A549 (cell line): ENCODE measurements at regions not wholly inside any gene's neighbourhood (a gene's known extent, or its start where the extent isn't known, plus 50 kb on each side); places are given as distances from the start of the nearest gene placed in this dataset.

Experiments used
- ATAC-seq, 2 experiments: fragments of 200-7000 bp in 1 of 2; fragments of >200 bp in 1 of 2; cut with Nextera tagmentation in 1 of 2; cut with Tn5 transposase in 1 of 2; 3 replicates each; pipeline versions ENCODE4 v1.8.0 to v1.9.1; 2018 to 2020; ENCODE audit warnings: mild to moderate bottlenecking in 1 of 2, moderate library complexity in 1 of 2
- CTCF ChIA-PET: fragments of 300-600 bp; sonication (Branson Sonifier 250); formaldehyde crosslinking; extraction: SDS; loops from one replicate; lab custom pipeline; 2021; ENCODE audit warnings: antibody characterized with exemption, inconsistent platforms; lab: Yijun Ruan, JAX
- POLR2A ChIA-PET: fragments of 350-600 bp; formaldehyde crosslinking; extraction: SDS; loops from one replicate; lab custom pipeline; 2021; ENCODE audit warnings: antibody characterized with exemption, inconsistent platforms; lab: Yijun Ruan, JAX
- DNase-seq, 2 experiments: peaks; one replicate each; pipeline versions ENCODE4 v3.0.0 to v3.0.0-alpha.2; 2011 to 2016; ENCODE audit warnings: low read depth in 1 of 2, low spot score in 1 of 2
- FAIRE-seq: peaks from 2 replicates; lab custom pipeline; 2011; peaks lifted over from hg19 to GRCh38; lab: Jason Lieb, UNC
- H3K27ac ChIP-seq, 2 experiments: fragments of >200 bp; sonication (Bioruptor Twin); formaldehyde crosslinking; 3 replicates each; pipeline ENCODE4 v1.5.1; 2016 to 2017
- H3K4me1 ChIP-seq: fragments of >200 bp; sonication (Bioruptor Twin); formaldehyde crosslinking; 3 replicates; pipeline ENCODE4 v1.6.1; 2016
- H3K4me2 ChIP-seq: fragments of >200 bp; sonication (Bioruptor Twin); formaldehyde crosslinking; 3 replicates; pipeline ENCODE4 v1.6.1; 2016
- H3K4me3 ChIP-seq: fragments of >200 bp; sonication (Bioruptor Twin); formaldehyde crosslinking; 3 replicates; pipeline ENCODE4 v1.5.1; 2016
- H3K9me3 ChIP-seq: fragments of >200 bp; sonication (Bioruptor Twin); formaldehyde crosslinking; 3 replicates; pipeline ENCODE4 v1.6.1; 2016
- ATOH8 ChIP-seq: fragments of 250-450 bp; sonication (Bioruptor Pico); IDR thresholded peaks from 2 replicates; pipeline ENCODE4 v1.5.0; 2020; ENCODE audit warnings: low read depth, mild to moderate bottlenecking, moderate library complexity
- BHLHE40 ChIP-seq: IDR thresholded peaks from 2 replicates; pipeline ENCODE4 v1.6.1; 2012; ENCODE audit warnings: low read depth, low read length, inconsistent platforms
- CBX2 ChIP-seq: fragments of 200-600 bp; sonication (generic); IDR thresholded peaks from 2 replicates; pipeline ENCODE4 v1.6.1; 2016; ENCODE audit warnings: low read depth, mild to moderate bottlenecking, borderline replicate concordance
- CHD2 ChIP-seq: fragments of 150-350 bp; IDR thresholded peaks from 2 replicates; pipeline ENCODE4 v1.6.1; 2014; ENCODE audit warnings: low read length; ENCODE audit not compliant: partially characterized antibody
- CHD4 ChIP-seq: fragments of 200-600 bp; sonication (generic); IDR thresholded peaks from 2 replicates; pipeline ENCODE4 v1.6.1; 2016; ENCODE audit warnings: antibody characterized with exemption, mild to moderate bottlenecking, borderline replicate concordance
- EP300 ChIP-seq, 2 experiments: fragments of >200 bp; sonication (Bioruptor Twin); formaldehyde crosslinking; IDR thresholded peaks; 2 replicates in 1 of 2; 3 replicates in 1 of 2; pipeline ENCODE4 v1.6.1; 2016 to 2017
- ESRRA ChIP-seq: fragments of 150-350 bp; IDR thresholded peaks from 2 replicates; pipeline ENCODE4 v1.6.1; 2014; ENCODE audit warnings: mild to moderate bottlenecking, low read length, borderline replicate concordance
- FOXS1 ChIP-seq: fragments of 250-450 bp; sonication (Bioruptor Pico); IDR thresholded peaks from 2 replicates; pipeline ENCODE4 v1.5.0; 2020; ENCODE audit warnings: mild to moderate bottlenecking, moderate library complexity
- HEYL ChIP-seq: fragments of 250-450 bp; sonication (Bioruptor Pico); IDR thresholded peaks from 2 replicates; pipeline ENCODE4 v1.8.0; 2021; ENCODE audit warnings: mild to moderate bottlenecking, moderate library complexity
- HMGXB4 ChIP-seq: fragments of 250-450 bp; sonication (Bioruptor Pico); IDR thresholded peaks from 2 replicates; pipeline ENCODE4 v1.5.0; 2021; ENCODE audit warnings: mild to moderate bottlenecking, moderate library complexity, borderline replicate concordance
- HOXB13 ChIP-seq: fragments of 250-450 bp; sonication (Bioruptor Pico); IDR thresholded peaks from 2 replicates; pipeline ENCODE4 v1.5.0; 2020; ENCODE audit warnings: low read depth, mild to moderate bottlenecking, moderate library complexity
- HOXB5 ChIP-seq: fragments of 250-450 bp; sonication (Bioruptor Pico); IDR thresholded peaks from 2 replicates; pipeline ENCODE4 v1.5.0; 2020; ENCODE audit warnings: mild to moderate bottlenecking, moderate library complexity
- JUNB ChIP-seq: fragments of >200 bp; sonication (Bioruptor Twin); formaldehyde crosslinking; IDR thresholded peaks from 2 replicates; pipeline ENCODE4 v1.6.1; 2016
- KDM1A ChIP-seq: fragments of 200-600 bp; sonication (generic); IDR thresholded peaks from 2 replicates; pipeline ENCODE4 v1.6.1; 2016; ENCODE audit warnings: low read depth, mild to moderate bottlenecking
- KDM5A ChIP-seq: fragments of 200-600 bp; sonication (generic); IDR thresholded peaks from 2 replicates; pipeline ENCODE4 v1.6.1; 2016; ENCODE audit warnings: antibody characterized with exemption, mild to moderate bottlenecking
- NPAS2 ChIP-seq: fragments of 250-450 bp; sonication (Bioruptor Pico); IDR thresholded peaks from 2 replicates; pipeline ENCODE4 v1.8.0; 2022; ENCODE audit warnings: mild to moderate bottlenecking, moderate library complexity, borderline replicate concordance
- POLR2AphosphoS2 ChIP-seq: conservative IDR thresholded peaks from 2 replicates; pipeline ENCODE4 v1.6.1; 2012; ENCODE audit warnings: low read length, improper control_type of control experiment, inconsistent platforms
- RAD21 ChIP-seq, 2 experiments: fragments of >200 bp in 1 of 2; sonication (Bioruptor Twin) in 1 of 2; formaldehyde crosslinking in 1 of 2; IDR thresholded peaks in 1 of 2; conservative IDR thresholded peaks in 1 of 2; 2 replicates in 1 of 2; 3 replicates in 1 of 2; pipeline ENCODE4 v1.6.1; 2012 to 2018; ENCODE audit warnings: inconsistent platforms in 1 of 2
- RARB ChIP-seq: fragments of 250-450 bp; sonication (Bioruptor Pico); IDR thresholded peaks from 2 replicates; pipeline ENCODE4 v1.8.0; 2021; ENCODE audit warnings: mild to moderate bottlenecking, moderate library complexity
- RCOR1 ChIP-seq: fragments of 150-350 bp; IDR thresholded peaks from 2 replicates; pipeline ENCODE4 v1.6.1; 2014; ENCODE audit warnings: antibody characterized with exemption, low read length, low read depth
- REST ChIP-seq: fragments of 200-600 bp; sonication (generic); IDR thresholded peaks from 2 replicates; pipeline ENCODE4 v1.6.1; 2016; ENCODE audit warnings: antibody characterized with exemption, mild to moderate bottlenecking, moderate library complexity
- RFX5 ChIP-seq: fragments of 450-650 bp; IDR thresholded peaks from 2 replicates; pipeline ENCODE4 v1.7.1; 2014; ENCODE audit warnings: antibody characterized with exemption, mild to moderate bottlenecking, moderate library complexity
- RNF2 ChIP-seq: fragments of 200-600 bp; sonication (generic); IDR thresholded peaks from 2 replicates; pipeline ENCODE4 v1.6.1; 2016; ENCODE audit warnings: low read depth, mild to moderate bottlenecking, antibody characterized with exemption, moderate library complexity, borderline replicate concordance
- TP53 ChIP-seq: fragments of 250-450 bp; sonication (Bioruptor Pico); IDR thresholded peaks from 2 replicates; pipeline ENCODE4 v1.5.0; 2021; ENCODE audit warnings: mild to moderate bottlenecking, moderate library complexity
- ZFP36 ChIP-seq: fragments of 450-650 bp; IDR thresholded peaks from 2 replicates; pipeline ENCODE4 v1.6.1; 2014; ENCODE audit warnings: borderline replicate concordance; ENCODE audit not compliant: partially characterized antibody
- ZSCAN20 ChIP-seq: fragments of 250-450 bp; sonication (Bioruptor Pico); IDR thresholded peaks from 2 replicates; pipeline ENCODE4 v1.8.0; 2022; ENCODE audit warnings: mild to moderate bottlenecking, moderate library complexity
- WGBS: methylation state at CpG from one replicate; pipeline ENCODE4 v1.1.6; 2017; ENCODE audit errors: missing lambda C conversion rate; 5-methylcytosine and 5-hydroxymethylcytosine counted together

GRCh38 chr2:122307763-122308162, 552.3 kb downstream of the TSN start:
- no peaks in the 10 kb centered on the region for H3K4me1 ChIP-seq
- no peak for ATAC-seq
- H3K27ac ChIP-seq = no peak overlapping the region
- no peaks in the 10 kb centered on the region for H3K9me3 ChIP-seq
- 9% methylated on average over 8 of the region's 8 CpGs for WGBS
- ChIA-PET CTCF (interaction anchor here (0.5 kb wide), 1 partner anchor 1842 kb away, joined by 3 read pairs; no protein-coding TSS in a partner anchor), POLR2A (no interaction called here)
- no peak overlapping the region for H3K4me3 ChIP-seq
- no peak for FAIRE-seq
- no peak overlapping the region for H3K4me2 ChIP-seq
- TF ChIP-seq TP53 (CRISPR knock-in tag) (no peak), CHD2 (no peak), RCOR1 (no peak), HOXB5 (no peak), FOXS1 (CRISPR knock-in tag) (no peak), CHD4 (no peak), POLR2AphosphoS2 (no peak), REST (no peak), CBX2 (no peak), JUNB (no peak), ZSCAN20 (CRISPR knock-in tag) (no peak), EP300 (IDR thresholded peaks at IDR 0.05) (no peak), HOXB13 (CRISPR knock-in tag) (no peak), ESRRA (no peak), HEYL (no peak)
- DNase-seq = no peak

- FAIRE-seq (no peak), DNase-seq (no peak), ATAC-seq (no peak)
- Histone ChIP-seq H3K4me1 (no peaks in the 10 kb centered on the region), H3K9me3 (no peaks in the 10 kb centered on the region), H3K4me3 (no peak overlapping the region), H3K4me2 (no peak overlapping the region), H3K27ac (no peak overlapping the region)
- ChIA-PET POLR2A (no interaction called here), CTCF (no interaction called here)
- TF ChIP-seq CHD4 (no peak), ZFP36 (no peak), RAD21 (conservative IDR thresholded peaks at IDR 0.05 in 1 of 2, IDR thresholded peaks at IDR 0.05 in 1 of 2) (no peak), ATOH8 (CRISPR knock-in tag) (no peak), KDM1A (no peak), RNF2 (no peak), ZSCAN20 (CRISPR knock-in tag) (no peak), JUNB (no peak), KDM5A (no peak), RARB (CRISPR knock-in tag) (no peak), NPAS2 (no peak), RFX5 (no peak), BHLHE40 (no peak), HMGXB4 (CRISPR knock-in tag) (no peak)
- 11% methylated on average over 5 of the region's 5 CpGs for WGBS
Observed at GRCh38 chr2:122315306-122315705, 559.9 kb downstream of the TSN start.
